Liver (tissue), 8 donors: ENCODE measurements at regions not wholly inside any gene's neighbourhood (a gene's known extent, or its start where the extent isn't known, plus 50 kb on each side); places are given as distances from the start of the nearest gene placed in this dataset.

Experiments
- DNase-seq: peaks from one replicate; pipeline ENCODE4 v3.0.0-alpha.2; 2017; ENCODE audit warnings: low spot score
- H3K27ac ChIP-seq, 2 donors: one replicate each; pipeline ENCODE4 v1.7.0; 2013; ENCODE audit warnings: inconsistent platforms in 2 of 2, low read length in 2 of 2, control low read depth in 1 of 2, low read depth in 1 of 2, mild to moderate bottlenecking in 1 of 2
- H3K27me3 ChIP-seq, 4 donors: one replicate each; pipeline versions ENCODE4 v1.6.1 to v1.7.0; 2013; ENCODE audit warnings: low read length in 3 of 4, inconsistent platforms in 1 of 4, mild to moderate bottlenecking in 1 of 4, moderate library complexity in 1 of 4; ENCODE audit not compliant: control insufficient read depth in 4 of 4, insufficient read depth in 4 of 4
- H3K36me3 ChIP-seq, 4 donors: one replicate each; pipeline versions ENCODE4 v1.6.1 to v1.7.0; 2013; ENCODE audit warnings: low read length in 3 of 4, mild to moderate bottlenecking in 3 of 4, low read depth in 1 of 4, moderate library complexity in 1 of 4; ENCODE audit not compliant: control insufficient read depth in 4 of 4, insufficient read depth in 3 of 4
- H3K4me1 ChIP-seq, 4 donors: one replicate each; pipeline versions ENCODE4 v1.6.1 to v1.7.0; 2013; ENCODE audit warnings: low read length in 3 of 4, mild to moderate bottlenecking in 3 of 4, moderate library complexity in 1 of 4; ENCODE audit not compliant: control insufficient read depth in 4 of 4, insufficient read depth in 4 of 4
- H3K4me3 ChIP-seq, 3 donors: one replicate each; pipeline versions ENCODE4 v1.6.1 to v1.7.0; 2013; ENCODE audit warnings: low read length in 3 of 3, control low read depth in 1 of 3, low read depth in 1 of 3, mild to moderate bottlenecking in 1 of 3
- H3K9ac ChIP-seq, 2 donors: one replicate each; pipeline ENCODE4 v1.7.0; 2013; ENCODE audit warnings: low read length in 2 of 2, mild to moderate bottlenecking in 2 of 2, moderate library complexity in 2 of 2, control low read depth in 1 of 2, low read depth in 1 of 2
- H3K9me3 ChIP-seq, 4 donors: one replicate each; pipeline versions ENCODE4 v1.6.1 to v1.7.0; 2013; ENCODE audit warnings: low read length in 3 of 4; ENCODE audit not compliant: control insufficient read depth in 4 of 4
- ATF3 ChIP-seq: IDR thresholded peaks from 2 replicates; pipeline ENCODE4 v1.6.1; 2016; ENCODE audit warnings: antibody characterized with exemption
- CTCF ChIP-seq: fragments of 150-350 bp; IDR thresholded peaks from 2 replicates; pipeline ENCODE4 v1.5.1; 2017; ENCODE audit warnings: improper control_type of control experiment, low read depth, low read length; ENCODE audit not compliant: missing input control
- EGR1 ChIP-seq, 2 donors: IDR thresholded peaks; 2 replicates each; pipeline ENCODE4 v1.6.1; 2016 to 2018; ENCODE audit warnings: antibody characterized with exemption in 2 of 2, low read depth in 2 of 2
- FOXA1 ChIP-seq: IDR thresholded peaks from 2 replicates; pipeline ENCODE4 v1.6.1; 2016; ENCODE audit warnings: antibody characterized with exemption
- FOXA2 ChIP-seq: IDR thresholded peaks from 2 replicates; pipeline ENCODE4 v1.6.1; 2016; ENCODE audit warnings: antibody characterized with exemption
- GABPA ChIP-seq, 2 donors: IDR thresholded peaks in 1 of 2; conservative IDR thresholded peaks in 1 of 2; 2 replicates each; pipeline ENCODE4 v1.6.1; 2016; ENCODE audit warnings: antibody characterized with exemption in 2 of 2, mild to moderate bottlenecking in 1 of 2, moderate library complexity in 1 of 2
- HNF4A ChIP-seq, 2 donors: conservative IDR thresholded peaks; 2 replicates each; pipeline ENCODE4 v1.6.1; 2016; ENCODE audit warnings: antibody characterized with exemption in 2 of 2, mild to moderate bottlenecking in 2 of 2
- HNF4G ChIP-seq: IDR thresholded peaks from 2 replicates; pipeline ENCODE4 v1.6.1; 2016; ENCODE audit warnings: antibody characterized with exemption
- JUND ChIP-seq, 2 donors: IDR thresholded peaks; 2 replicates each; pipeline ENCODE4 v1.6.1; 2016; ENCODE audit warnings: antibody characterized with exemption in 2 of 2
- MAX ChIP-seq: IDR thresholded peaks from 2 replicates; pipeline ENCODE4 v1.6.1; 2016; ENCODE audit warnings: antibody characterized with exemption
- NR2F2 ChIP-seq: IDR thresholded peaks from 2 replicates; pipeline ENCODE4 v1.6.1; 2016; ENCODE audit warnings: antibody characterized with exemption
- RAD21 ChIP-seq, 2 donors: IDR thresholded peaks; 2 replicates each; pipeline ENCODE4 v1.6.1; 2016; ENCODE audit warnings: antibody characterized with exemption in 2 of 2, mild to moderate bottlenecking in 2 of 2
- REST ChIP-seq: IDR thresholded peaks from 2 replicates; pipeline ENCODE4 v1.6.1; 2016; ENCODE audit warnings: antibody characterized with exemption, mild to moderate bottlenecking
- RXRA ChIP-seq, 2 donors: IDR thresholded peaks; 2 replicates each; pipeline ENCODE4 v1.6.1; 2017 to 2018; ENCODE audit warnings: antibody characterized with exemption in 2 of 2, mild to moderate bottlenecking in 1 of 2
- SP1 ChIP-seq: IDR thresholded peaks from 2 replicates; pipeline ENCODE4 v1.6.1; 2018; ENCODE audit warnings: antibody characterized with exemption, mild to moderate bottlenecking
- TAF1 ChIP-seq: conservative IDR thresholded peaks from 2 replicates; pipeline ENCODE4 v1.6.1; 2016; ENCODE audit warnings: antibody characterized with exemption, mild to moderate bottlenecking
- YY1 ChIP-seq: IDR thresholded peaks from 2 replicates; pipeline ENCODE4 v1.6.1; 2016; ENCODE audit warnings: antibody characterized with exemption, mild to moderate bottlenecking
- ZBTB33 ChIP-seq: IDR thresholded peaks from 2 replicates; pipeline ENCODE4 v1.6.1; 2016; ENCODE audit warnings: antibody characterized with exemption
- WGBS: extraction: QIAGEN DNeasy Blood & Tissue Kit; methylation state at CpG from one replicate; pipeline ENCODE4 v1.1.7; 2013; 5-methylcytosine and 5-hydroxymethylcytosine counted together
- donor health status: healthy.
- donor health status: healthy.
- donor health status: healthy.
- donor health status: healthy.
- donor health status: healthy.

- Histone ChIP-seq H3K27me3 (no peaks in the 10 kb centered on the region), H3K4me1 (no peaks in the 10 kb centered on the region), H3K27ac (no peak overlapping the region), H3K36me3 (no peaks in the 10 kb centered on the region), H3K9me3 (no peaks in the 10 kb centered on the region), H3K4me3 (no peak overlapping the region), H3K9ac (no peak overlapping the region)
- no peak for DNase-seq
- WGBS = 98% methylated on average over 1 of the region's 1 CpG
- TF ChIP-seq HNF4G (no peak), FOXA2 (no peak), NR2F2 (no peak), FOXA1 (no peak), GABPA (IDR thresholded peaks at IDR 0.05 in 1 of 2, conservative IDR thresholded peaks at IDR 0.05 in 1 of 2) (no peak), EGR1 (IDR thresholded peaks at IDR 0.05; ENCODE audit: low read depth in 2 of 2) (no peak), MAX (no peak), JUND (IDR thresholded peaks at IDR 0.05) (no peak), YY1 (no peak), ATF3 (no peak), SP1 (no peak), TAF1 (no peak), HNF4A (conservative IDR thresholded peaks at IDR 0.05) (no peak)
Measured at GRCh38 chr17:55883149-55883548, 132.3 kb downstream of the PCTP start.

GRCh38 chr17:55887531-55887930, 136.7 kb downstream of the PCTP start:
- DNase-seq = no peak
- Histone ChIP-seq H3K36me3 (no peaks in the 10 kb centered on the region), H3K9ac (no peak overlapping the region), H3K4me1 (no peaks in the 10 kb centered on the region), H3K4me3 (no peak overlapping the region), H3K27me3 (no peaks in the 10 kb centered on the region), H3K9me3 (peaks cover 0 to 4% (median 0%) of the 10 kb centered on the region in 4 donors), H3K27ac (no peak overlapping the region)
- 65% methylated on average over 3 of the region's 3 CpGs for WGBS
- no peak for TF ChIP-seq NR2F2
- no peak for TF ChIP-seq JUND (IDR thresholded peaks at IDR 0.05)
- no peak for TF ChIP-seq SP1
- TF ChIP-seq HNF4G = no peak
- TF ChIP-seq FOXA2 = no peak
- TF ChIP-seq FOXA1 = no peak
- no peak for TF ChIP-seq YY1
- no peak for TF ChIP-seq RXRA (IDR thresholded peaks at IDR 0.05)
- TF ChIP-seq ATF3 = no peak
- no peak for TF ChIP-seq ZBTB33
- TF ChIP-seq HNF4A (conservative IDR thresholded peaks at IDR 0.05) = no peak
- no peak for TF ChIP-seq GABPA (IDR thresholded peaks at IDR 0.05 in 1 of 2, conservative IDR thresholded peaks at IDR 0.05 in 1 of 2)
- TF ChIP-seq TAF1 = no peak
- no peak for TF ChIP-seq RAD21 (IDR thresholded peaks at IDR 0.05)
- TF ChIP-seq CTCF = no peak
- TF ChIP-seq MAX = no peak
- TF ChIP-seq REST = no peak
